GM10248 (cell line): ENCODE measurements at regions not wholly inside any gene's neighbourhood (a gene's known extent, or its start where the extent isn't known, plus 50 kb on each side); places are given as distances from the start of the nearest gene placed in this dataset.

Experiments used
- CTCF ChIA-PET: fragments of 300-600 bp; sonication (Branson Sonifier 250); formaldehyde crosslinking; extraction: SDS; loops from one replicate; lab custom pipeline; 2021; ENCODE audit warnings: antibody characterized with exemption; lab: Yijun Ruan, JAX
- POLR2A ChIA-PET: fragments of 350-650 bp; sonication (Branson Sonifier 250); formaldehyde crosslinking; extraction: SDS; loops from one replicate; lab custom pipeline; 2020; ENCODE audit warnings: antibody characterized with exemption; lab: Yijun Ruan, JAX
- DNase-seq: peaks from one replicate; pipeline ENCODE4 v3.0.0; 2012; ENCODE audit errors: extremely low spot score
- TF ChIP-seq, protein P1 (sequence below): IDR thresholded peaks from 2 replicates; pipeline ENCODE4 v1.5.1; 2012; ENCODE audit warnings: mild to moderate bottlenecking, low read depth; ENCODE audit errors: extremely low read depth, missing control alignments, control extremely low read depth

DNA sequence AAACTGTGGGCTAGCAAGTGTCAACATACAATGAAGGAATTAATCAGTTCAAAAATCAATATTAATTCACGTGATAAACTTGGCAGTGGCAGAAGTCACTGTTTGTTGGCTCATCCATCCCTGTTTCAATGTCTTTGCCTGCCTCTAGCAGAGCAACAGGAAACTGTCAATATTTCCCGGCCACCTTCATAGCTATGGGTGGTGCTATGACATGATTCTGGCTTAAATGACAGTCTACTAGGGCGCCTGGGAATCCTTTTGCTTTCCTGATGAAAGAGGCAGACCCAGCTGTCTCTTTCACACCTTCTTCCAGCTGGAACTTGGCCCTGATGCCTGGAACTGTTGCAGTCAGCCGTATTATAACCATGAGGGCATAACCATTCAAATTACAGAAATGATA is 72.1 kb upstream of the DNAH5 start:
- TF ChIP-seq, protein P1, sequence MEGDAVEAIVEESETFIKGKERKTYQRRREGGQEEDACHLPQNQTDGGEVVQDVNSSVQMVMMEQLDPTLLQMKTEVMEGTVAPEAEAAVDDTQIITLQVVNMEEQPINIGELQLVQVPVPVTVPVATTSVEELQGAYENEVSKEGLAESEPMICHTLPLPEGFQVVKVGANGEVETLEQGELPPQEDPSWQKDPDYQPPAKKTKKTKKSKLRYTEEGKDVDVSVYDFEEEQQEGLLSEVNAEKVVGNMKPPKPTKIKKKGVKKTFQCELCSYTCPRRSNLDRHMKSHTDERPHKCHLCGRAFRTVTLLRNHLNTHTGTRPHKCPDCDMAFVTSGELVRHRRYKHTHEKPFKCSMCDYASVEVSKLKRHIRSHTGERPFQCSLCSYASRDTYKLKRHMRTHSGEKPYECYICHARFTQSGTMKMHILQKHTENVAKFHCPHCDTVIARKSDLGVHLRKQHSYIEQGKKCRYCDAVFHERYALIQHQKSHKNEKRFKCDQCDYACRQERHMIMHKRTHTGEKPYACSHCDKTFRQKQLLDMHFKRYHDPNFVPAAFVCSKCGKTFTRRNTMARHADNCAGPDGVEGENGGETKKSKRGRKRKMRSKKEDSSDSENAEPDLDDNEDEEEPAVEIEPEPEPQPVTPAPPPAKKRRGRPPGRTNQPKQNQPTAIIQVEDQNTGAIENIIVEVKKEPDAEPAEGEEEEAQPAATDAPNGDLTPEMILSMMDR = no peak
- POLR2A ChIA-PET = no interaction called here
- CTCF ChIA-PET = interaction anchor here (0.9 kb wide), 2 partner anchors 13 to 49 kb away, joined by 3 read pairs; no protein-coding TSS in a partner anchor
- DNase-seq = no peak

DNA sequence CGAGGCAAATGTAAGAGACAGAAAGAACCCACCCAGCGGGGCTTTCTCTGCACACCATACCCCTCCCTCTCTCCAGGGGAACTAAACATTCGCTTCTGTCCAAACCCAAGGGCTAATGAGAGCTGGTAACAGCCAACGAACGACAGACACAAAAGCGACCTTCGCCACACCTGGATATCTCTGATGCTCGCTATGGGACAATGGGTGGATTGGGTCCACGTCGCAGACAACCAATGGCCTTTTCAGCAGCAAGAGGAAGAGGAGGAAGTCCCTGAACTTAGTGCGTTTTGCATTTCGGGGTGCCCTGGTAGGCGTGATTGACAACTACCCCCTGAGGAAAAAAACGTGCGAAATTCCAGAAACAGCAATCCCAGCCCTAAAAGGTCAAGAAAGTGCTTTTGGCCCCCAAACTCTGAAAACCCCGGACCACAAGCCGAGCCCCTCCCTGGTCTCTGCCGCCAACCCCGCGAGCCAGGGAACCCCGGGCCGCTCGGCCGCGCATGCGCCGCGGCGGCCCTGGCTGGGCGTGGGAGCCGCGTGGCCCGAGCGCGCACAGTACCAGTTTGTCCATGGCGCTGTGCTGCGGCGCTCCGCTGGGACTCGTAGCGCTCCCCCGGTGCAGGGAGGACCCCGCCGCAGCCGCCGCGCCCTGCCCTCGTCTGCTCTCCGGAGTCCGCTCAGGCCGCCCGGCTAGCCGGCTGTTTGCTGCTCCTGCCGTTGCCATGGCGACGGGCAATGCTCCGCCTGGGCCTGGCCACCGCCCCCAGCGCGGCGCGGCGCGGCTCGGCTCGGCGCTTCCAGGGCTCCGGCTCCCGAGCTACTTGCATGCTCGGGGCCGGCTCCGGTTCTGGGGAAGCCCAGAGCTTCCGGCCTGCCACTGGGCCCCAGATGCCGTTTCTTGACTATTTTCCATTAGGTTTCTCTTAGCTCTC is 66.9 kb upstream of the DNAH5 start:
- ChIA-PET CTCF (interaction anchor here (1.0 to 1.1 kb wide), 2 partner anchors 12 to 992 kb away, joined by 3 read pairs; no protein-coding TSS in a partner anchor), POLR2A (no interaction called here)
- peak; percentile 85 for DNase-seq
- TF ChIP-seq, protein P1 = no peak

DNA sequence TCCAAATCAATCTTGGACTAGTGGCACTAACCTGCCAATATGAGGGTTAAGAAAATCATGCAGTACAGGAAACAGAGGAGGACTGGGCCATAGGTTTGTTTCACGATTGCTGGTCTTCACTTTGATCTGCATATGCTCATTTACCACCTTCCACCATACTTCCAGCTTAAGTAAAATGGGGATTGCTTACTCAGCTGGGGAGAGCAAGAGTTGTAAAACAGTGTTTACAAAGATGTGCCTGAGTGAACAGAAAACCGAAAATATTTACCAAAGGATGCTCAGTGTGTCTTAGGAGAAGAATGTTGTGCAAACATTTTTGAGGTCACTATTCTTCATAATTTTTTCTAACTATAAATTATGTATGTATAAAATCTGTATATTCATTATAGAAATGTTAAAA is 65.1 kb upstream of the DNAH5 start:
- ChIA-PET POLR2A (no interaction called here), CTCF (no interaction called here)
- TF ChIP-seq, protein P1 = no peak
- no peak for DNase-seq

- CTCF ChIA-PET = no interaction called here
- no peak for DNase-seq
- POLR2A ChIA-PET = no interaction called here
- TF ChIP-seq, protein P1 = no peak
Observed at GRCh38 chr5:14008819-14009311, 64.4 kb upstream of the DNAH5 start.

GRCh38 chr5:14006823-14007520 is 62.5 kb upstream of the DNAH5 start:
- no peak for DNase-seq
- POLR2A ChIA-PET = no interaction called here
- CTCF ChIA-PET = interaction anchor here (1.1 to 1.4 kb wide), 2 partner anchors 19 to 28 kb away, joined by 3 read pairs; no protein-coding TSS in a partner anchor
- TF ChIP-seq, protein P1 = no peak
